NCI-H526 treated with DMSO at 0.1 percent for 48 hours (cell line): ENCODE measurements at regions not wholly inside any gene's neighbourhood (a gene's known extent, or its start where the extent isn't known, plus 50 kb on each side); places are given as distances from the start of the nearest gene placed in this dataset.

Source experiments
- DNase-seq: peaks from one replicate; lab custom pipeline; 2025; lab: John Stamatoyannopoulos, UW

- no peak for DNase-seq
These were observed 196.2 kb upstream of the PGRMC2 start for GRCh38 chr4:128483816-128484215.

GRCh38 chr4:128483041-128483440 lies 195.4 kb upstream of the PGRMC2 start:
- no peak for DNase-seq

DNA sequence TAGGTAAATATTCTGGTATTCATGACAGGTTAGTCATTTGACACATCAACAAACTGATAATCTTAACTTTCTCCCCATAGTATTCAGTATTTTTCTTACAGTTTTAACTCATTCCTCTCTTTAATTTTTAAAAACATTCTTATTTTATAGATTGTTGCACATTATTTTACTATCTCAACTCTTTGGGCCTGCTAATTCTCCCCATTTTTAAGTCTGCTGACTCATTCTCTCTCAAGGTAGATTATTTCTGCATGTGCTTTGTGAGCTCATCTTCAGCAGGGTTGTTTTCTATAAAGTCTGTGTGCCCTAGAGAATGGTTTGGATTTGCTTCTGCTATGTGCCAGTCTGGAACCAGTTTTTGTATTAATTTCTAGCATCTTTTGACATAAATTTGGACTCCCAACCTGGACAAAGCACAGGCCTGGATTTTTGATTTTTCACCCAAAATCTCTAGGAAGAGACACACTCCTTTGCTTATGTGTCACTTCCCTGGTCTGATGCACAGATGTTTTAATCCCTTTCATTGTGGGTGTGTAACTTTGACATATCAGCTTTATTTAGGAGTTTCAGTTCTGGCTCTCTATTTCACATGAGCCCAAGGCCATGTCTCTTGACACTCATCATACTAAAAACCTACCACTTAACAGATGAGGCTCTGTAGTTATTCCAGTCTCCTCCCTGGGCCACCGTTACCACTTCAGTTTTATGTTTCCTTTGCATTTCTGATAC lies 194.3 kb upstream of the PGRMC2 start:
- no peak for DNase-seq

- no peak for DNase-seq
These were observed 193.3 kb upstream of the PGRMC2 start for GRCh38 chr4:128480945-128481344.

DNA sequence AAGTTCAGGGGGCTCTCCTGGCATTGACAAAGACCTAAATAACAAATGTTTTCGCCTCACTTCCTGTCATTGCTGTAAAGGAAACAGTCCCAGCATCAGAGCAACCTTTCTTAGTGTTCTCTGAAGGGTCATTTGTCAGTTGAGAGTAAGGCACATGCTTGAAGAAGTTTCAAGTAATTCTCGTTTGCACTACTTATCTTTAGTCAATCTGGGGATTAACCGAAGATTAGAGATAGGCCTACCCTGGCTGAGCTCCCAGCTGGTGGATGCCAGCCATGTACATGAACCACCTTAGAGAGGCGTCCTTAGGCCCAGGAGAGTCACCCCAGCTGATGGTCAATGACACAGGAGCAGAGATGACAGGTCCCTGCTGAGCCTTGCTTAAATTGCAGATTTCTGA lies 189.9 kb upstream of the PGRMC2 start:
- DNase-seq = no peak

GRCh38 chr4:128475597-128475996 lies 188.0 kb upstream of the PGRMC2 start:
- no peak for DNase-seq

DNA sequence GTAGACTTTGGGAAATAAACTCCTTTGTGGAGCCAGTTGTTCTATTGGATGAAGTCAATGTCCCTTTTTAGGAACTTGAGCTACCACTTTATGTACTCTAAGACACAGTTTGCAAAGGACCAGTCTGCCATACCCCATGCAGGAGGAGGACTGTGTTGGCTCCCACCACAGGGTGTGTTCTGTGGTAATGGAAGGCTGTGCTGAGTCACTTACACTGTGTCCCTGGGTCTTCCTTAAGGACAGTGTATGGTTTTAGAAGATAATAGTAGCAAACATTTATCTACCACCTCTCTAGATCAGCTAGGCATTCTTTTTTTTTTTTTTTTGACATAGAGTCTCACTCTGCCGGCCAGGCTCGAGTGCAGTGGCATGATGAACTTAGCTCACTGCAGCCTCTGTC lies 184.0 kb upstream of the PGRMC2 start:
- no peak for DNase-seq

GRCh38 chr4:128470492-128471053 lies 183.0 kb upstream of the PGRMC2 start:
- DNase-seq = no peak

GRCh38 chr4:128468123-128468989 lies 180.7 kb upstream of the PGRMC2 start:
- no peak for DNase-seq

DNA sequence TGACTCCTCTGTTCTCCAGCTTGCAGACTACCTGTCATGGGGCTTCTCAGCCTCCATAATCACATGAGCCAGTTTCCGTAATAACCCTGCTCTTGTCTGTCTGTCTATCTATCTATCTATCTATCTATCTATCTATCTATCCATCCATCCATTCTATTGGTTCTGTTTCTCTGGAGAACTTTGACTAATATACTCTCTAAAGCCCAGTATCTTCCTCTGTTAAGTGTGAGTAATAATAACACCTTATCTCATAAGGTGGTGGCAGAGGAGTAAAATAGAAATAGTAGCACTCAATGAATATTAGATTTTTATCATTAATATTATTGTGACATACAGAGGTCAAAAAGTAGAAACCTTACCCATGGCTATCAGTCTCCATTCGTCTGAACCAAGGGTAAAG lies 177.9 kb upstream of the PGRMC2 start:
- DNase-seq = no peak

GRCh38 chr4:128463006-128463405 lies 175.4 kb upstream of the PGRMC2 start:
- DNase-seq = no peak

- no peak for DNase-seq
These were observed 174.6 kb upstream of the PGRMC2 start for GRCh38 chr4:128462103-128462783.

DNA sequence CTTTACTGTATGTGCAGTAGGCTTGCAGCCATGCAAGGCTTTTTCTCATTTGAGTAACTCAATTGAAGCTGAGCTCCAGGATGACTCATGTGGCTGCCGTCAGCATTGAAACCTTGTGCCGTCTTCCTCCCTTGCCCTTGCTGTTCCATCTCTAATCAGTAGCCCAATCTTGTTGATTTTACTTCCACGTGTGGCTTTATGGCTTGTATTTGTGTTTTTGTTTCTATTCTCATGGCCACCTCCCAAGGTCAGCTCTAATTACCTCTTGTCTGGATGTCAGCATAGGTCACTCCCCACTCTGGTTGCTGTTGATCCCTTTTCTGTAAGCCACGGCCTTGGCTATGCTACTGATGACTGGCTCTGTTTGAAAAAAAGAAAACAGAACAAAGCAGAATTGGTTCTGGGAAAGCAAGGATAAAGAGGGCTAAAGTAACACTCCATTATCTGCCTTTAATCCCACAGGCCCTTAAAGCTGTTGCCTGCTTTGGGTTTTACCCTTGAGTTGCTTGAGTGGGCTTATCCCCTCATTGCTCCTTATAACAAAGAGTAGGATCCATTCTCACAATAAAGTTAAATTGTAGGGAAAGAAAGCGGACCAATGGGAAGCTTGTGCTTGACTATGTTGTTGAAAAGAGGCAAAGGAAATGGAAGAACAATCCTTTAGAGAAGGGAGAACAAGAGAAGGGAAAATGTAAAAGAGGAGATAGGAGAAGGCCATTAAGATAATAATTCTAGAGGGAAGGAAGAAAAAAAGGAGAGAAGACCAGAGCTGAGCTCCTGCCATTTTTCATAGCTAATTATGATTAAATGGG lies 173.9 kb upstream of the PGRMC2 start:
- DNase-seq = no peak

GRCh38 chr4:128459547-128459946 lies 171.9 kb upstream of the PGRMC2 start:
- DNase-seq = no peak

GRCh38 chr4:128458816-128459215 lies 171.2 kb upstream of the PGRMC2 start:
- DNase-seq = no peak

- no peak for DNase-seq
These were observed 170.1 kb upstream of the PGRMC2 start for GRCh38 chr4:128457726-128458125.

DNA sequence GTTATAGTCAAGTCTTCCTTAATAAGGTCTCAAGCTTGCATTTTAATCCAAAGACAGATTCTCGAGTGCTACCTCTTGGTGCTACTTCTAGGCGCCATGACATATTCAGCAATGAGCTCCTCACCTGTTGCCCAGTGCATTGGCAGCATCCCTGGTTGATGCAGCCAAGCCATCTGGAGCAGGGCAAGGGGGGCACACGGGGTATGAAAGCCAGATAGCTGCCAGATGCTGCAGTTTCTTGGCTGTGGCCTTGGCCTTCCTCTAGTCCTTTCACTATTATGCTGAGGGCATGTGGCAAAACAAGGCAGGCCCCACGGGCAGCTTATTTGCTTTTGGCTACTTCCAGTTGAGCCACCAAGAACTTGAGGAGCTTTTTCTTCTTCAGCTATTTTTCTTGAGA lies 168.6 kb upstream of the PGRMC2 start:
- no peak for DNase-seq

- DNase-seq = no peak
These were observed 167.9 kb upstream of the PGRMC2 start for GRCh38 chr4:128455480-128455879.

DNA sequence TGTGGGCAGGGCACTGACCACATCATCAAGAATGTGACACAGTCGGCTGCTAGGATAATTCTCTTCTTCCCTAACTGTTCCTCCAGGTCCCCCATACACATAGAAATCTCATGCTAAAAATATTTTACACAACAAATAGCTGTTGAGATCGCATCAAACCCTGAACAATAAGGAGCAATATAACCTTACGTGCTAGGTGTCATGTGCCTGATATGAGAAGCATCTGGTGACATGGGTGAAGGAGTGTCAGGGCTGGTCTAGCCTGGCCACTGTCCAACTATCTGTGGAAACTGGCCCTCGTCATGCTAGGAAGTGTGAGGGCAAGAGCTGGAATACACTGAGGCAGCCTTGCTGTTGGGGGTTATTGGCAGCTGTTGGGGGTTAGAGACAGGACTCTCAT lies 167.3 kb upstream of the PGRMC2 start:
- no peak for DNase-seq

- DNase-seq = peak; percentile 19
These were observed 166.8 kb upstream of the PGRMC2 start for GRCh38 chr4:128454281-128454871.

GRCh38 chr4:128452415-128452814 lies 164.8 kb upstream of the PGRMC2 start:
- DNase-seq = no peak
